NCI-H2029 treated with DMSO at 0.1 percent for 48 hours (cell line): ENCODE measurements at regions not wholly inside any gene's neighbourhood (a gene's known extent, or its start where the extent isn't known, plus 50 kb on each side); places are given as distances from the start of the nearest gene placed in this dataset.

Experiments used
- DNase-seq: peaks from one replicate; lab custom pipeline; 2025; lab: John Stamatoyannopoulos, UW

- DNase-seq: no peak
These were observed 54.3 kb upstream of the MAGEB2 start for GRCh38 chrX:30161043-30161442.
